Hepatocyte (in vitro differentiated cells): ENCODE measurements at regions not wholly inside any gene's neighbourhood (a gene's known extent, or its start where the extent isn't known, plus 50 kb on each side); places are given as distances from the start of the nearest gene placed in this dataset.

Experiments
- EZH2 ChIP-seq: fragments of 200-600 bp; sonication (generic); IDR thresholded peaks from 2 replicates; pipeline ENCODE4 v1.6.1; 2016; ENCODE audit warnings: antibody characterized with exemption, mild to moderate bottlenecking, borderline replicate concordance
- EZH2phosphoT487 ChIP-seq: fragments of 200-600 bp; sonication (generic); IDR thresholded peaks from one replicate; pipeline ENCODE4 v1.6.1; 2018; ENCODE audit warnings: antibody characterized with exemption, mild to moderate bottlenecking, low read depth, moderate library complexity; ENCODE audit not compliant: unreplicated experiment, severe bottlenecking
- TF ChIP-seq, protein P1 (sequence below): fragments of 200-600 bp; sonication (generic); IDR thresholded peaks from 2 replicates; pipeline ENCODE4 v1.5.1; 2016; ENCODE audit warnings: antibody characterized with exemption, mild to moderate bottlenecking; ENCODE audit not compliant: poor library complexity

DNA sequence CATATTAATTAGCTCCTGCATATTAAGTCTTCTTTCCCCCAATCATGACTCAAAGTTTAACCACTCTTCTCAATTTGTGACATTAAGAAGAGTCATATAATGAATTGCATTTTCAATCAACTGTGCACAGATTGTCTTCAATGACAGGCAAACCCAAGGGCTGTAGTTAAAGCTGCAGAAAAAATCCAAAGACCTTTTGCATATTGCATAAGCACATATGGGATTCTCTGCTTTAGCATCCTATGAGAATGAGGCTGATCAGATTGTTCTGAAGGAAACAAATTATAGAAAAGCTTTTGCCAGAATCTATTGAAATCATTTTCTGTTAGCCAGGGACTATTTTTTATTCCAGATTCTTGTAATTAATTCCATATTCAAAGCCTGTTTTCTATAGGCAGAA lies 112.3 kb downstream of the FAM170A start:
- TF ChIP-seq, protein P1, sequence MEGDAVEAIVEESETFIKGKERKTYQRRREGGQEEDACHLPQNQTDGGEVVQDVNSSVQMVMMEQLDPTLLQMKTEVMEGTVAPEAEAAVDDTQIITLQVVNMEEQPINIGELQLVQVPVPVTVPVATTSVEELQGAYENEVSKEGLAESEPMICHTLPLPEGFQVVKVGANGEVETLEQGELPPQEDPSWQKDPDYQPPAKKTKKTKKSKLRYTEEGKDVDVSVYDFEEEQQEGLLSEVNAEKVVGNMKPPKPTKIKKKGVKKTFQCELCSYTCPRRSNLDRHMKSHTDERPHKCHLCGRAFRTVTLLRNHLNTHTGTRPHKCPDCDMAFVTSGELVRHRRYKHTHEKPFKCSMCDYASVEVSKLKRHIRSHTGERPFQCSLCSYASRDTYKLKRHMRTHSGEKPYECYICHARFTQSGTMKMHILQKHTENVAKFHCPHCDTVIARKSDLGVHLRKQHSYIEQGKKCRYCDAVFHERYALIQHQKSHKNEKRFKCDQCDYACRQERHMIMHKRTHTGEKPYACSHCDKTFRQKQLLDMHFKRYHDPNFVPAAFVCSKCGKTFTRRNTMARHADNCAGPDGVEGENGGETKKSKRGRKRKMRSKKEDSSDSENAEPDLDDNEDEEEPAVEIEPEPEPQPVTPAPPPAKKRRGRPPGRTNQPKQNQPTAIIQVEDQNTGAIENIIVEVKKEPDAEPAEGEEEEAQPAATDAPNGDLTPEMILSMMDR = no peak
- TF ChIP-seq EZH2phosphoT487 (no peak), EZH2 (no peak)
